HG02678 (cell line): ENCODE measurements at regions not wholly inside any gene's neighbourhood (a gene's known extent, or its start where the extent isn't known, plus 50 kb on each side); places are given as distances from the start of the nearest gene placed in this dataset.
"Not testable (repeated sequence)": the region's sequence is repeated elsewhere in the genome, so short reads cannot be mapped to it uniquely, and the experiment has no call there.

Experiments
- ATAC-seq: cut with Tn5 transposase; IDR thresholded peaks from one replicate; pipeline ENCODE4 v1.9.1; 2021; ENCODE audit warnings: mild to moderate bottlenecking, moderate library complexity; ENCODE audit not compliant: unreplicated experiment

DNA sequence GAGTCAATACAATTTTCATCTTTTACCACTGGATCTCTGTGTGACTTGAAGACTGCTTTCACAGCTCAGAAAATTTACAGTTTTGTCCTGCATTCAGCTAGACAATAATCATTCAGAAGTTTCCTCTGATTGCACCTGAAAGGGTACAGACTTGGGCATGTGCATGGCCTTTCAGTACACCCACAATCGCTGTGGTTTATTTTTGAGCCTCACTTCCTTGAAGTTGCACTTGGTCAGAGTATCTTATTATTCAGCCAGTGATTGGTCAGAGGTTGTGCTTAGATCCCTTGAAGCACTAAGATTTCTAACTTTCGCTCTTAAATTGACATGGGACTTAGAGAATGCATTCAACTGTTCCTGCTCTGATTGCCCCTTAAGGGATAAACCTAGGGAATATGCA lies 508.2 kb downstream of the FAM181B start:
- ATAC-seq = no peak

DNA sequence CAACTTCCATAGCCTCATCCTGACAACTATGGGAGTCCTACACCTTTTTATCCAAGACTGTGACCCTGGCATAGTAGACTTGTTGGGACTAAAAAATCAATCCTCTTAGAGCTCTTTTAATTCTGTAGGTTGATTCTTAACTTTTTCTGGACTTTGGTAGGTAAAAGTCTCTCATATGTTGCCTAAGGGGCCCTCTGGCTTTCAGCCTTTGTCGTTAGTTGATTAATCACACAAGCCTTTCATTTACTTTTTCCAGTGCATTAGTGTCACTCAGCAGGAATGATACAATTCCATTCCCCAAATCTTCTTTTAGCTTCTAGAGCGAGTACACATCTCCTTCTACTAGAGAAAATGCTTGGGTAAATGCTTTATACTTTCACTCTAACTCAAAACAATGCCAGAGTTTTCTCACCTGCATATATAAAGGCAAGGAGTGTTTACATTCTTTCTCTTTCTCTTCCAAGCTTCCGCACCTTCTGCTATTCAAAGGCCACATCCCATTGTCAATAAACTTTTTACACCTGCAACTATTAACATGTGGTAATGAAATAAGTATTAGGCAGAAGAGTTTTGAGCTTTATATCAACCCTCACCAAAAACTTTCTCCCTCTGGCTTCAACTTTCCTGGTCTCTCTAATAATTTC lies 516.6 kb downstream of the FAM181B start:
- ATAC-seq = no peak

DNA sequence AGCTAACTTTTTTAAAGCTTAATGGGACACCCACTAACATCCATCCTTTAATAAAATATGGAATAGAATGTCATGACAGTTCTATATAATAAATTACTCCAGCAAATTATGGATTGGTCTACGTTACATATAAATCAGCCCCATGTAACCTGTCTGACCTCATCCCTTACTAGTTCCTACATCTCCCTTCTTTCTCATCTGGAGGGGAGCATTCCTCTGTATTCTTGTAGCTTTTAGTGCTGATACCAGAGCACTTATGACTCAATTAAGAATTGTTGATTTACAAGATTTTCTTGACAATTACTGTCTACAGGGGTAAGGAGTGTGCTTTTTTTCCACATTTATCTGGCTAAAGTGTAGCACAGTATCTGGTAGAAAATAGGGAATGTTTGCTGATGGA lies 523.7 kb downstream of the FAM181B start:
- ATAC-seq = no peak

DNA sequence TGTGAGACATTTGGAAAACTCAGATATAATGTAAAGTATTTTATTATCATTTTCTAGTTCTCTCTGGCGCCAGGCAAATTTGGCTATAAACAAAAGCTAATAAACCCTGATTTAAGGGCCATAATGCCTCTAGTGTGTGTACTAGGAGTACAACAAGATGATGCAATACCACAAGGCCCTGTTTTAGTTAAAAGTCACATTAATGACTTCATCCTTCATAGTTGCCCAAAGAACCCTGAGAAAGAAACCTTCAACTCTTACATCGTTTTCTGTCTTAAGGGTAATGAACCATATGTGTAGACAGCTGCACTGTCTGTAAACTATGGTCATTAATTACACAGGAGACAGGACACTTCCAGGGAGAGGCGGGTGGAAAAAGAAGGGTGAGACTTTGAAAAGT lies 538.4 kb downstream of the FAM181B start:
- ATAC-seq = no peak

DNA sequence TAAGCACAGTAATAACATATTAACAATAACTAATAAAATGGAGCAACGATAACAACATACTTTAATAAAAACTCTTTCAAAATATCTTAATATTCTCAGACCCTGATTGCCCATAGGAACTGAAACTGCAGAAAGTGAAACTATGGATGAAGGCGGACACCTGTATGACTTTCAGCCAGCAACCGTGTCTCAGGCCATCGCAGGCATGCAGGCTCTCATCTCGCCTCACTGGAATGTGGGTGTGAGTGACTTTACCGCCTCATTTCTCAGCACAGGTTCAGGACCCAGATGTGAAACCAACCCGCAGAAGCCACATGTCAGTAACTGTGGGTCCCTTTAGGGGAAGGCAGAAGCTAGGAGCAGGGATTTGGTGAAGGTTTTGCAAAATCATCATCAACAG lies 539.1 kb downstream of the FAM181B start:
- ATAC-seq = peak; percentile 59

DNA sequence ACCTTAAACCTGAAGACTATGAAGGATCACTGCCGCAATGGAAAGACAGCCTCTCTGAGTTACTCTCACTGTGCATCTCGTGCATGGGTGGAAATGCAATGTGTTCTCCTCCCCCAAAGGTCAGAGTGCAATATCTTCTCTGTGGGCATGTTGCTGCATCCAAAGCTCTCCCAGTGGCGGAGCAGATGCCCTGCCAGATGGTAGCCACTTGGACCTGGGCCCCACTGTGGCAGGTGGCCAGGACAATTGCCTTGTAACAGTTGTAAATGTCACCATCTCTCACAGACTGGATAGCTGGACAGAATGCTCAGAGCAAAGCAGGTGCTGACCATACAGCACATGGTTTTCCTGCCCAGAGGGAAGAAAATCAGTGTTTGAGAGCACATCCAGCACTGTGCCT lies 542.0 kb downstream of the FAM181B start:
- no peak for ATAC-seq

DNA sequence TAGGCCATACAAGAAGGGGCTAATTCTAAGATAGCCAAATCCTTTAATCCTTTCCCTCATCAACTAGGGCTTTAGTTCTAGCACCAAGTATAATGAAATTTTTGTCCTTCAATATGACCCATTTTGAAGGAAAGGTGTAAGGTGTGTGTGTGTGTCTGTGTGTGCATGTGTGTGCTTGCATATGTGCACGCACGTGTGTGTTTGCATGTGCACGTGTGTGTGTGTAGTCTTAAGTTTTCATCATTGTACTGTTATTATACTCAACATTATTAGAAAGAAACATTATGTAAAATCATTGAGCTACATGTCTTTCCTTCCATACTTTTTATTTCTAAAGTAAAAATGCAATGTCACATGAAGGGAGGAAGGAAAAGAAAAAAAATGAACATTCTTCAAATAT lies 547.7 kb downstream of the FAM181B start:
- ATAC-seq = no peak

DNA sequence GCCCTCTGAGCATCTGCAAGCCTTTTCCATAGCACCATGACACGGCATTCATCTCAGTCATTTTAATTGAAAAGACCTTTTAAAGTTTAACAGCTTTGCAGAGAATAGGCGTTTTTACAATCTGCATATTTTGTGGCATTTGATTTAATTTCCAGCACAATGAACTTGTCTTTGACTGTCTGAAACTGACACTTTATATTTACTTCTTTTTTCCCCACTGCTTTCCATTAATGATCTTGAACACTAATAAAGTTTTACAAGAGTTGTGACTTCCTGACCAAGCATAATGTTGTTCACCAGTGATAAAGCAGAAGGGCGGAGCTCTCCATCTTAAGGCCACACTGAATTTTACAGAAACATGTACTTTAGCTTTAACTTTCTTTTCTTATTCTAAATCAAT lies 548.7 kb downstream of the FAM181B start:
- ATAC-seq = no peak

DNA sequence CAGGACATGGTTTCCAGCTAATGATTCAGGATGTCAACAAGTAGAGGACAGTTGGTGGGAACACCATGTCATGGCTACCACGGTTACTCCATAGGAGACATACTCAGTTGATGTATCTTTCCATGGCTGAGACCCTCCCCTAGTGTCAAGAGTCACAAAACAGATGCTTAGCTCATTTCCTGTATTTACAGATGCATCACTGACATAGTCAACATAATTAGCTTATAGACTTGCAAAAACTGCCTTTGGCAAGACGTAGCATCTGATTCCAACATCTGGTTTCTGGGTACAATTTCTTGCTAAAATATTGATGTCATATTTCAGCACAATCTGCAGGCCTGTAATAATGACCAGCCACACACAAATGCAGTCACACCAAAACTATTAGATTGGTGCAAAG lies 550.3 kb downstream of the FAM181B start:
- no peak for ATAC-seq

DNA sequence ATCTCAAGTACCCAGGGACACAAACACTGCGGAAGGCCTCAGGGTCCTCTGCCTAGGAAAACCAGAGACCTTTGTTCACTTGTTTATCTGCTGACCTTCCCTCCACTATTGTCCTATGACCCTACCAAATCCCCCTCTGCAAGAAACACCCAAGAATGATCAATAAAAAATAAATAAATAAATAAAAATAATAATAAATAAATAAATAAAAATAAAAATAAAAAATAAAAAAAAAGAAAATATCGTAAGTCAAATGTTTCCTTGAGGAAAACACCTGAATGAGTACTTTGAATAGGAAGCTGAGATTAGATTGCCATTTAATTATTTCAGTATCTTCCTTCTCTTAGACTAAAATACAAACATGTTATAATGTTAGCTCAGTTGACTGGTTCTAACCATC lies 551.0 kb downstream of the FAM181B start:
- ATAC-seq = not testable (repeated sequence)

DNA sequence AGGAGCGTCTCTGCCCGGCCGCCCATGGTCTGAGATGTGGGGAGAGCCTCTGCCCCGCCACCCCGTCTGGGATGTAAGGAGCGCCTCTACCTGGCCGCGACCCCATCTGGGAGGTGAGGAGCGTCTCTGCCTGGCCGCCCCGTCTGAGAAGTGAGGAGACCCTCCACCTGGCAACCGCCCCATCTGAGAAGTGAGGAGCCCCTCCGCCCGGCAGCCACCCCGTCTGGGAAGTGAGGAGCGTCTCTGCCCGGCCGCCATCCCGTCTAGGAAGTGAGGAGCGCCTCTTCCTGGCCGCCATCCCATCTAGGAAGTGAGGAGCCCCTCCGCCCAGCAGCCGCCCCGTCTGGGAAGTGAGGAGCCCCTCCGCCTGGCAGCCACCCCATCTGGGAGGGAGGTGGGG lies 551.9 kb downstream of the FAM181B start:
- ATAC-seq = not testable (repeated sequence)

DNA sequence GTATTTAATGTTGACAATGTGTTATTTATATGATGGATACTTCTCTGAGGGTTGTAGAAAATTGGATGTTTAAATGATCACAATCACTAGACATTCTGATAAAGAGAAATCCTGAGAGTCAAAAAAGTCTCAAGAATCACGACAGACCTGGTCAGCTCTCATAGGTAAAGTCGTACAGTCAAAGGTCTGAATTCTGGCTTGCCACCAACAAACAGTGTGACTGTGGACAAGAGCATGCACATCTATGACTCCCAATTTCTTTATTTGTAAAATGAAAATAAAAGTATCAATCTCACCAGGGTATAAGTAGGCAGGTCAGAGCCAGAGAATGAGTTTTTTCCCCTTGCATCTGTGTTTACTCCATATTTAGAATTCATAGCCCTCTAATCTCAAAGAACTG lies 556.7 kb downstream of the FAM181B start:
- no peak for ATAC-seq

DNA sequence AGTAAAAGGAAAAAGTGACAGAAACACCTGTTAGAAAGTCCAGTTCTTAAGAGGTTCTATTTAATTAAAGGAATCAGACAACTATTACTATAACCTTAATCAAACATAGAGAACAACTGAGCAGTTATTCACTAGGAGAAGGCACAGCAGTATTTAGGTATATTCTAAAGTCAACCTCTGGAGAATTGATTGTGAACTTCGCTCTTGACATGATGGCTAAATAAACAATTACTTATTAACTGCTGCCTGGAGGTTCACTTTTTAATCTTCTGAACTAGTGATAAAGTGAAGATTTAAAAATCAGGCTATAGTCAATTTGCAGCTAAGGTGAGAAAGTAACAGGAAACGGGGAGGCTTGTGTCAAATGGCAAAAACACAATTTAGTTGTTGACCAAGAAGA lies 557.3 kb downstream of the FAM181B start:
- no peak for ATAC-seq

DNA sequence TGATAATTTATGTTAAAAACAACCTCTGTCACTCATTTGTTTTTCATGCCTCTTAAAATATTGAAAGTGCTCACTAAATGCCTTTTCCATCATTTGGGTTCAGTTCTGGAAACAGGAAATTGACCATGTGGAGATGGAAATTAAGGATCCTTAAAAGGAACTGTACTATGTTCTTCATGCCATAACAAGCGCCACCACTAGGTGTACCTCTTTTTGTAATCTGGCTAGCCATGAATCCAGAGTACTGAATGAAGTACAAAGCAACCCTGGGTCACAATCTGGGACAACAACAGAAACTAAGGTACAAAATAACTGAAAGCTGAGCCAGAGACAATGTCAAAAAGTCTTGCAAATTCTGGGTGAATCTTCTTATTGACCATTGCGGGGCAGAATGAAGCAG lies 559.1 kb downstream of the FAM181B start:
- no peak for ATAC-seq

DNA sequence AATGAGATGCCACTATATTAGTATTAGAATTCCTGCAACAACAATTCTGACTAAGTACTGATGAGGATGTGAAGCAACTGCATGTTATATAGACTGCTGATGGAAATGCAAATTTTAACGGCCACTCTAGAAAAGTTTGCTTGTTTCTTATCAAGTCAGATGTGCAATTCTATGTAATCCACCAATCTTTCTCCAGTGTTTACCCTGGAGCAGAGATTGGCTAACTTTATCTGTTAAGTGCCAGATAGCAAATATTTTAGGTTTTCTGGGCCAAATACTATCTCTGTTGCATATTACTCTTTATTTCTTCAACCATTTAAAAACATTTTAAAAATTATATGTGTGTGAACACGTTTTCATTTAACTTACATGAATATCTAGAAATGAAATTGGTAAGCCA lies 586.9 kb downstream of the FAM181B start:
- no peak for ATAC-seq

DNA sequence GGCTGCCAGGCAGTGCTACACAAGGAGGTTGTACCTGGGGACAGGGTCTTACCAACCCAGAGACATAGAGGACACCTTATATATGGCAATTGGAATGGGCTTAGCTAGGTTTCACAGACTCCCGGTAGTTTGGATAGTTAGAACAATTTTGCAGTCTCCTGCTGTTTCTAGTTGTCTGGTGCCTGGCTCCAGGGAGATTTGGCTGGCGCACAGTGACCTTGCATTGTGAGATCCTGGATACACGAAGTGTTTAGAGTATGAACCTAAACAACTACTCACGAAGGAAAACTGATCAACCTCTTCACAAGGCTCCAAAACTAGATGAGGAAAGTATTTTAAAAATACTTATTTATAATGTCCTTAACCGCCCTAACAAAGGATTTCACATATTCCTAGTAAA lies 614.7 kb downstream of the FAM181B start:
- no peak for ATAC-seq

DNA sequence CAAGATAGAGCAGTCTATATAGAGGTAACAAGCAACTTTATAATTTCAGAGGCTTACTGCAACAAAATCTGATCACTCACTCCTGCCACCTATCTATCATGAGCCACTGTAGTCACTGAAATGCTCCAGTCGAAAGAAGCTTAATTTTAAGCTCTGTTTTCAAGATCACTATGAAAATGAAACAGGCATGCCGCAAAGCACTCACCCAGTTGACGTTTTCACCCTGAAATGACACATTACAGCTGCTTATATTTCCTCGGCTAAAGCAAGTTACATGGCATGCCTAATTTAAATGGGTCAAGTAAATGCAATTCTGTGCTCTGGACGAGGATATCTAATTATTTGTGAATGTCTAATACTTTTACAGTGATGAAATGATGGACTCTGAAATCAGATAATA lies 616.3 kb downstream of the FAM181B start:
- no peak for ATAC-seq

DNA sequence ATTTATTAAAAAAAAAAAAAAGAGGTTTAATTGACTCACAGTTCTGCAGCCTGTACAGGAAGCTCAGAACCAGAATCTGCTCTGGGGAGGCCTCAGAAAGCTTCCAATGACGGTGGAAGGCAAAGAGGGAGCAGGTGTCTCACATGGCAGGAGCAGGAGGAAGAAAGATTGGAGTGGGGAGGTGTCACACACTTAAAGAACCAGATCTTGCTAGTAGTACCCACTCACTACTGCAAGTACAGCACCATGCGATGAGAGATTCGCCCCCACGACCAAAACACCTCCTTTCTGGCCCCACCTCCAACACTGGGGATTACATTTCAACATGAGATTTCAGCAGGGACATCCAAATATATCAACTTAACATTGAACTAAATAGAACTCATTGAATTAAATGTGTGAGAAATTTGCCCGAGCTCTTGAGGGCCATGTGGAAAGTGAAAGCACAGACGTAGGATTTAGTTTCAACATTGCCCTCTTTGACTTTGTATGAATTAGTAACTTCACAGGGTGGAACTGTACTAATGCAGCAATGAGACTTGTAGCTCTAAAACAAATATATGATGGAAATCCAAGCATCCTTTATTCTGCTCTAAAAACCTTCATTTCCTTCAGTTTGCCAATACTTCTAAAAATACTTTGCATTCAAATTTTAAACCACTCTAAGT lies 628.2 kb downstream of the FAM181B start:
- ATAC-seq = no peak

DNA sequence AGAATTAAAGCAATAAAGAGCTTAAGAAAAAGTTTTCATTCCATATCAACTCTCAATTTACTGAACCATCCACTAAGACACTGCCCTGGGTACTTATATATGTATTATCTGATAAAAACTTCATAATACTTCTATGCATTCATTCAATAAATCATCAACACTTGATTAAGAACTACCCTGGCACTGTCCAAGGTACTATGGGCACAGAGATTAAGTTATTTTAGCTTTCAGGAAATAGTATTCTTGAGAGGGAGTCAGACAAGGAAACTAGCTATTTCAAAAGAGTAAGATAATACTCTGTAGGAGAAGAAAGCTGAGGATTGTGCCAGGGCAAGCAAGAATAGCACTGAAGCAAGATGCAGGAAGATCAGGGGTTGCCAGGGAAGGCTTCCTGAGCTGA lies 640.8 kb downstream of the FAM181B start:
- no peak for ATAC-seq

DNA sequence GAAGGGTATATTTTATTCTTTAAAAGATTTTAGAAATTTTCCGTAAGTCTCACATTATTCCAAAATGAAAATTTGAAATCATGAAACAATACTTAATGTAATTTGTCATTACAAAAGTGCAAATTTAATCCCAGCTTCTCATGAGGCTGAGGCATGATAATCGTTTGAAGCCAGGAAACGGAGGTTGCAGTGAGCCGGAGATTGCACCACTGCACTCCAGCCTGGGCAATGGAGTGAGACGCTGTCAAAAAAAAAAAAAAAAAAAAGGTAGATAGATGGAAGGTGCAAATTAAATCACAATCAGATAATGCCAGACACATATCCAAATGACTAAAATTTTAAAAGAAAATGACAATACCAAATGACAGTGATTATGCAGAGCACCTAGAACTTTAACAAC lies 644.2 kb downstream of the FAM181B start:
- no peak for ATAC-seq

DNA sequence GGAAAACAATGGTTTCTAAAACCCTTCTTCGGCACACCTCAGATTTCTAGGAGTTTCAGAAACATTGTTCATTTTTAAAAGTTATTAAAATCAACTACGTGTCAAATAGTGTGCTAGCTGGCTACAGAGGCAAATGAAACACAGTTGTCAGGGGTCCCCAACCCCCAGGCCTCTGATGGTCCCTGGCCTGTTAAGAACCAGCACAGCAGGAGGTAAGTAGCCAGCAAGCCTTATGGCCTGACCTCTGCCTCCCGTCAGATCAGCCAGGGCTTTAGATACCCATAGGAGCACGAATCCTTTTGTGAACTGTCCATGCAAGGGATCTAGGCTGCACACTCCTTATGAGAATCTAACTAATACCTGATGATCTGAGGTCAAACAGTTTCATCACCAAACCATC lies 648.2 kb downstream of the FAM181B start:
- ATAC-seq = no peak

DNA sequence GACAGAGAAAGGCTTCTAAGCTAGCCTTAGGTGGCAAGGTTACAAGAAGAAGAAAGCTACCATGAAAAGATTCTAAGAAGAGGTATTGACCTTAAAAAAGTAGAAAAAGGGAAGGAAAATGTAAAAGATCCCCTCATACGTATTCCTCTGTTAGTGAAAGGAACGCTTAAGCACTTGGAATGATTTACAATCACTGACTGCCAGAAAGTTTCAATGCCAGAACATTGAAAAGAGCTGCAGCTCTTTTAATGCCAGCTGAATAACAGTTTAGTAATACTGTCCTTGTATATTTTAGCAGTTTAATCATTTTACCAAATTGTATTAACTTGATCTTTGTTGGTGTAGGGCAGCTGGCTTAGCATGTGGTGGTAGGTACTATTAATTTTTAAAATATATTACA lies 650.7 kb downstream of the FAM181B start:
- no peak for ATAC-seq

DNA sequence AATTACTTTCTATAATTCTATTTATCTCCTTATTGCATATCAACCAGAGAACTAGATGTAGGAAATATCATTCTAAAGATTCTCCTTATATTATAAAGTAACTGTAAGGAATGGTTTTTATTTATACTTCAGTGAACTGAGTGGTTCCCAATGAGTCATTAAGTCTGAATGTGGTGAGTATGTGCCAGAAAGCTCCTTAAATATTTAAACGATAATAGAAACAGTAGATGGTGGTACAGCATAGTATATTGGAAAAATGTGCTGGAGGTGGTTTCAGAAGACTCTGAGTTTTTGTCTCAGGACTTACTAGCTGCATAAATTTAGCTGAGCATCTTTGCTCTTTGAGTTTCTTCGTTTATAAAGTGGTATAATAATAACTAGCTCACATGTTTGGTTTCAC lies 653.5 kb downstream of the FAM181B start:
- ATAC-seq = no peak
